ENCODE measurements at regions not wholly inside any gene's neighbourhood (a gene's known extent, or its start where the extent isn't known, plus 50 kb on each side); places are given as distances from the start of the nearest gene placed in this dataset.

DNA sequence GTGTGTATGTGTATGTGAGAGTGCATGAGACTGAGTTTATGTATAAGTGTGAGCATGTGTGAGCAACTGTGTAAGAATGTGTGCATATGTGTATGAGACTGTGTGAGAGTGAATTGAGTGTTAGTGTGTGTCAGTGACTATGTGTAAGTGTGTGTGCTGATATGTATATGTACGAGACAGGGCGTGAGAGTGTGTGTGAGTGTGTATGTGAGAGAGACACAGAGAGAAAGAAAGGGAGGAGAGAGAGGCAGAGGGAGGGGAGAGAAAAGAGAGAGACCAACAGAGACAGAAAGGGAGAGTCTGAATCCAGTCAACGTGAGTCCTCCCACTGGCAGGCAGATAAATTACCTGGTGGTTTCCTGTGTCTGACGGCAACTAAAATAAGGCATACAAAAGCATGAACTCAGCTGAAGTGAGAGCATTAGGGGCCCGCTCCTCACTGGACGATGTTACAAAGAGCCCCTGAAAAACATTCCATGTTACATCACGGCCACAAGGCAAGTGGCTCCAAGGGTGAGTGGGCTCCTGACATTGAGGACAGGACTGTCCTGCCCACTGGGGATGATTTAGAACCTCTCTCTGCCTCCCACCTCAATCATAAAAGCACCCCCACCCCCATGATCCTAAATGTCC is 66.6 kb upstream of the TIAM1 start:
- TF ChIP-seq ARNTL (CRISPR knock-in tag; IDR thresholded peaks at IDR 0.05; ENCODE audit: borderline replicate concordance, low read depth), result no peak
- no peak for TF ChIP-seq TCF4 (CRISPR knock-in tag; IDR thresholded peaks at IDR 0.05; ENCODE audit: borderline replicate concordance)
- TF ChIP-seq ZC3H10 (CRISPR knock-in tag; IDR thresholded peaks at IDR 0.05), result no peak
- no peak for TF ChIP-seq ZFP30 (CRISPR knock-in tag; IDR thresholded peaks at IDR 0.05)
- TF ChIP-seq, protein P1, sequence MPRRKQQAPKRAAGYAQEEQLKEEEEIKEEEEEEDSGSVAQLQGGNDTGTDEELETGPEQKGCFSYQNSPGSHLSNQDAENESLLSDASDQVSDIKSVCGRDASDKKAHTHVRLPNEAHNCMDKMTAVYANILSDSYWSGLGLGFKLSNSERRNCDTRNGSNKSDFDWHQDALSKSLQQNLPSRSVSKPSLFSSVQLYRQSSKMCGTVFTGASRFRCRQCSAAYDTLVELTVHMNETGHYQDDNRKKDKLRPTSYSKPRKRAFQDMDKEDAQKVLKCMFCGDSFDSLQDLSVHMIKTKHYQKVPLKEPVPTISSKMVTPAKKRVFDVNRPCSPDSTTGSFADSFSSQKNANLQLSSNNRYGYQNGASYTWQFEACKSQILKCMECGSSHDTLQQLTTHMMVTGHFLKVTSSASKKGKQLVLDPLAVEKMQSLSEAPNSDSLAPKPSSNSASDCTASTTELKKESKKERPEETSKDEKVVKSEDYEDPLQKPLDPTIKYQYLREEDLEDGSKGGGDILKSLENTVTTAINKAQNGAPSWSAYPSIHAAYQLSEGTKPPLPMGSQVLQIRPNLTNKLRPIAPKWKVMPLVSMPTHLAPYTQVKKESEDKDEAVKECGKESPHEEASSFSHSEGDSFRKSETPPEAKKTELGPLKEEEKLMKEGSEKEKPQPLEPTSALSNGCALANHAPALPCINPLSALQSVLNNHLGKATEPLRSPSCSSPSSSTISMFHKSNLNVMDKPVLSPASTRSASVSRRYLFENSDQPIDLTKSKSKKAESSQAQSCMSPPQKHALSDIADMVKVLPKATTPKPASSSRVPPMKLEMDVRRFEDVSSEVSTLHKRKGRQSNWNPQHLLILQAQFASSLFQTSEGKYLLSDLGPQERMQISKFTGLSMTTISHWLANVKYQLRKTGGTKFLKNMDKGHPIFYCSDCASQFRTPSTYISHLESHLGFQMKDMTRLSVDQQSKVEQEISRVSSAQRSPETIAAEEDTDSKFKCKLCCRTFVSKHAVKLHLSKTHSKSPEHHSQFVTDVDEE (CRISPR knock-in tag; IDR thresholded peaks at IDR 0.05), result no peak
- TF ChIP-seq ESRRG (CRISPR knock-in tag; IDR thresholded peaks at IDR 0.05), result no peak
- no peak for TF ChIP-seq TOX (CRISPR knock-in tag; IDR thresholded peaks at IDR 0.05; ENCODE audit: borderline replicate concordance)
- TF ChIP-seq PATZ1 (CRISPR knock-in tag; IDR thresholded peaks at IDR 0.05; ENCODE audit: borderline replicate concordance), result no peak
- TF ChIP-seq RARB (CRISPR knock-in tag; IDR thresholded peaks at IDR 0.05), result no peak
- TF ChIP-seq, protein P2, sequence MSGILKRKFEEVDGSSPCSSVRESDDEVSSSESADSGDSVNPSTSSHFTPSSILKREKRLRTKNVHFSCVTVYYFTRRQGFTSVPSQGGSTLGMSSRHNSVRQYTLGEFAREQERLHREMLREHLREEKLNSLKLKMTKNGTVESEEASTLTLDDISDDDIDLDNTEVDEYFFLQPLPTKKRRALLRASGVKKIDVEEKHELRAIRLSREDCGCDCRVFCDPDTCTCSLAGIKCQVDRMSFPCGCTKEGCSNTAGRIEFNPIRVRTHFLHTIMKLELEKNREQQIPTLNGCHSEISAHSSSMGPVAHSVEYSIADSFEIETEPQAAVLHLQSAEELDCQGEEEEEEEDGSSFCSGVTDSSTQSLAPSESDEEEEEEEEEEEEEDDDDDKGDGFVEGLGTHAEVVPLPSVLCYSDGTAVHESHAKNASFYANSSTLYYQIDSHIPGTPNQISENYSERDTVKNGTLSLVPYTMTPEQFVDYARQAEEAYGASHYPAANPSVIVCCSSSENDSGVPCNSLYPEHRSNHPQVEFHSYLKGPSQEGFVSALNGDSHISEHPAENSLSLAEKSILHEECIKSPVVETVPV (CRISPR knock-in tag; IDR thresholded peaks at IDR 0.05), result no peak
- TF ChIP-seq SNAI2 (CRISPR knock-in tag; IDR thresholded peaks at IDR 0.05), result no peak
- no peak for TF ChIP-seq ZNF8 (CRISPR knock-in tag; IDR thresholded peaks at IDR 0.05)
- TF ChIP-seq CREB5 (CRISPR knock-in tag; IDR thresholded peaks at IDR 0.05; ENCODE audit: low read depth), result no peak

Measured in SK-N-SH treated with all-trans-retinoic acid at 6 μM for 48 hours (cell line).